Sigmoid colon (tissue), 6 donors: ENCODE measurements at regions not wholly inside any gene's neighbourhood (a gene's known extent, or its start where the extent isn't known, plus 50 kb on each side); places are given as distances from the start of the nearest gene placed in this dataset.

Source experiments
- DNase-seq: peaks from one replicate; pipeline ENCODE4 v3.0.0-alpha.2; 2019
- H3K27ac ChIP-seq, 4 donors: fragments of 200-600 bp; sonication (generic); one replicate each; pipeline ENCODE4 v1.5.1; 2016 to 2019; ENCODE audit warnings: mild to moderate bottlenecking in 1 of 4
- H3K27me3 ChIP-seq, 3 donors: fragments of 200-600 bp; sonication (generic); one replicate each; pipeline ENCODE4 v1.5.1; 2019; ENCODE audit warnings: mild to moderate bottlenecking in 1 of 3
- H3K36me3 ChIP-seq, 4 donors: fragments of 200-600 bp; sonication (generic); one replicate each; pipeline ENCODE4 v1.5.1; 2016 to 2019
- H3K4me1 ChIP-seq, 4 donors: fragments of 200-600 bp; sonication (generic); one replicate each; pipeline ENCODE4 v1.5.1; 2017 to 2019
- H3K4me3 ChIP-seq, 4 donors: fragments of 200-600 bp; sonication (generic); one replicate each; pipeline ENCODE4 v1.5.1; 2017 to 2019; ENCODE audit warnings: mild to moderate bottlenecking in 2 of 4, moderate library complexity in 1 of 4
- H3K9me3 ChIP-seq, 4 donors: fragments of 200-600 bp in 3 of 4; sonication (generic) in 3 of 4; one replicate each; pipeline versions ENCODE4 v1.5.1 to v1.6.1; 2013 to 2019
- EP300 ChIP-seq, 4 donors: sonication (generic); formaldehyde crosslinking; IDR thresholded peaks; one replicate each; pipeline ENCODE4 v1.6.1; 2017; ENCODE audit warnings: antibody characterized with exemption in 4 of 4
- POLR2A ChIP-seq, 2 donors: fragments of 450-650 bp; IDR thresholded peaks; one replicate each; pipeline ENCODE4 v1.6.1; 2016; ENCODE audit warnings: antibody characterized with exemption in 2 of 2, mild to moderate bottlenecking in 2 of 2, moderate library complexity in 2 of 2
- POLR2AphosphoS5 ChIP-seq, 4 donors: sonication (generic); formaldehyde crosslinking; IDR thresholded peaks; one replicate each; pipeline ENCODE4 v1.6.1; 2017; ENCODE audit warnings: antibody characterized with exemption in 4 of 4
- WGBS, 2 donors: extraction: QIAGEN DNeasy Blood & Tissue Kit; methylation state at CpG; one replicate each; pipeline ENCODE4 v1.1.7; 2013; 5-methylcytosine and 5-hydroxymethylcytosine counted together
- intact Hi-C: fragments of 100-400 bp; cut with DNase I; formaldehyde crosslinking; loops from one replicate; pipeline ENCODE4 v1.15.1; 2023
- TF ChIP-seq, protein P1 (sequence below), 4 experiments: fragments of 450-650 bp in 3 of 4; fragments of 200-600 bp in 1 of 4; IDR thresholded peaks; one replicate each; pipeline ENCODE4 v1.5.1; 2016 to 2019; ENCODE audit warnings: antibody characterized with exemption in 4 of 4, mild to moderate bottlenecking in 3 of 4, moderate library complexity in 2 of 4
- donor health status: healthy with polysubstance abuse.
- donor health status: healthy.

DNA sequence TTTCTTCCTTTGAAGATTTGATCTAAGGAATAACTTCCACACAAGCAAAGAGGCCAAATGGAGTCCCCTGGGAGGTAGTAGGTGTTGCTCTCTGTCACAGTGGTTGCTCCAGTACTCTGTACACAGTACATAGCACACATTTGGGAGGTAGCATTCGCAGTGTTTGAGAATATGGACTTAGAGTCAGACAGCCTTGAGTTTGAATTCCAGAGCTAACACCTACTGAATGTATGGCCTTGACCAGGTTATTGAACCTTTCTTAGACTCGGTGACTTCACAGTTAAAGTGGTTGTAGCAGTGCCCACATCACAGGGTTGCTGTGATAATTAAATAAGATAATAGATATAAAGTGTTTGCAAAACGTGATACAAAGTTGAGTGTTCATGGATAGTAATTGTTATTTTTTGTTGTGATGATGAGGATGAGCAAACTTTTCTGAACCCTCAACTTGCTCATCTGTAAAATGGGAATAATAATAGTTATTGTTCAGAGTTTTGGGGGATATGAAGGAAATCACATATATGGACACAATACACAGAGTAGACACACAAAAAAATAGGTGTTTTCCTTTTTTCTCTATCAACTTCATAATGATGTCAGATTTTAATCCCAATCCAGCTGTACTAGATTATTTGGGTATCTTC lies 271.6 kb upstream of the CRY1 start:
- no peaks in the 10 kb centered on the region for H3K9me3 ChIP-seq
- TF ChIP-seq EP300 (IDR thresholded peaks at IDR 0.05) (no peak), POLR2A (IDR thresholded peaks at IDR 0.05) (no peak), POLR2AphosphoS5 (IDR thresholded peaks at IDR 0.05) (no peak)
- TF ChIP-seq, protein P1, sequence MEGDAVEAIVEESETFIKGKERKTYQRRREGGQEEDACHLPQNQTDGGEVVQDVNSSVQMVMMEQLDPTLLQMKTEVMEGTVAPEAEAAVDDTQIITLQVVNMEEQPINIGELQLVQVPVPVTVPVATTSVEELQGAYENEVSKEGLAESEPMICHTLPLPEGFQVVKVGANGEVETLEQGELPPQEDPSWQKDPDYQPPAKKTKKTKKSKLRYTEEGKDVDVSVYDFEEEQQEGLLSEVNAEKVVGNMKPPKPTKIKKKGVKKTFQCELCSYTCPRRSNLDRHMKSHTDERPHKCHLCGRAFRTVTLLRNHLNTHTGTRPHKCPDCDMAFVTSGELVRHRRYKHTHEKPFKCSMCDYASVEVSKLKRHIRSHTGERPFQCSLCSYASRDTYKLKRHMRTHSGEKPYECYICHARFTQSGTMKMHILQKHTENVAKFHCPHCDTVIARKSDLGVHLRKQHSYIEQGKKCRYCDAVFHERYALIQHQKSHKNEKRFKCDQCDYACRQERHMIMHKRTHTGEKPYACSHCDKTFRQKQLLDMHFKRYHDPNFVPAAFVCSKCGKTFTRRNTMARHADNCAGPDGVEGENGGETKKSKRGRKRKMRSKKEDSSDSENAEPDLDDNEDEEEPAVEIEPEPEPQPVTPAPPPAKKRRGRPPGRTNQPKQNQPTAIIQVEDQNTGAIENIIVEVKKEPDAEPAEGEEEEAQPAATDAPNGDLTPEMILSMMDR (IDR thresholded peaks at IDR 0.05): no peak
- H3K27me3 ChIP-seq: no peaks in the 10 kb centered on the region
- no peak for DNase-seq
- no peak overlapping the region for H3K27ac ChIP-seq
- H3K36me3 ChIP-seq: no peaks in the 10 kb centered on the region
- H3K4me1 ChIP-seq: no peaks in the 10 kb centered on the region
- no peak overlapping the region for H3K4me3 ChIP-seq
- 73 to 86% methylated on average over 3 of the region's 3 CpGs for WGBS, 2 donors
- intact Hi-C loops: no loop called here

DNA sequence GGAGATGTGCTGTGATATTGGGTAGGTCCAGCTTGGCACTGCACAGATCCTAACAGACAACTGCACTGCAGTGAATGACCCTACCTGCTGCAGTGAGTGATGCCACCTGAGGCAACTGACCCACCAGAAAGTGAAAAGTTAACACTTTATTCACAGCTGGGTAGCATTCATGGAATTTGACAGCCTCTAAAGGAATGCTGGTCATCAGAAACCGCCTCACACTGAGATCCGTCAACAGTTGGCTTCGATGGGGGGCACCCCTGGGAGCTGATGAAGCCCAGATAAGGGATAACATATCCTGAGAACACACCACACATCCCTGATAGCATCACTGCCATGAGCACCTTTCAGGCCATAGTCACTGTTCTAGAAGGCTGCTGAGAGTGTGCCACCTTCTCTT lies 272.4 kb upstream of the CRY1 start:
- 77 to 92% methylated on average over 3 of the region's 3 CpGs for WGBS, 2 donors
- H3K27me3 ChIP-seq: no peaks in the 10 kb centered on the region
- DNase-seq: no peak
- H3K4me1 ChIP-seq: no peaks in the 10 kb centered on the region
- intact Hi-C loops: no loop called here
- H3K27ac ChIP-seq: no peak overlapping the region
- no peak overlapping the region for H3K4me3 ChIP-seq
- no peaks in the 10 kb centered on the region for H3K36me3 ChIP-seq
- TF ChIP-seq, protein P1 (IDR thresholded peaks at IDR 0.05): no peak
- TF ChIP-seq EP300 (IDR thresholded peaks at IDR 0.05) (no peak), POLR2AphosphoS5 (IDR thresholded peaks at IDR 0.05) (no peak), POLR2A (IDR thresholded peaks at IDR 0.05) (no peak)
- no peaks in the 10 kb centered on the region for H3K9me3 ChIP-seq

DNA sequence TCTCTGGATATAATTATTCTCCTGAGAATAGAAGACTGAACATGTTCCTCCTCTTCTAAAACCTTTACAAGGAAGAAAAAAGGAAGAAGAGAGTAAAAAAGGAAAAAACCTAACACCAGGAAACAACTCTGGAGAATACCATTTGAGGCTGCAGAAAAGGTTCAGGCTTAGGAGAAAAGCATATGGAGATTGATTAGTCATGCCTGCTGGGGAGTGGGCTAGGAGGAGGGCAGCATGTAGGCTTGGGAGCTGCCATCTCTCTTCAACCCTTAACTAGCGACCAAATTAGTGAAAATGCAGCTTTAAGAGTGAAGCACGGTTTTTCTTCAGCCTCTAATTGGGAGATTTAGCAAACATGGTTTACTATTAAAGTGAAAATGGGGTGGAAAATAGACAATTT lies 273.0 kb upstream of the CRY1 start:
- no peak for DNase-seq
- no peaks in the 10 kb centered on the region for H3K27me3 ChIP-seq
- 89 to 90% methylated on average over 2 of the region's 2 CpGs for WGBS, 2 donors
- no peaks in the 10 kb centered on the region for H3K36me3 ChIP-seq
- intact Hi-C loops: no loop called here
- no peak overlapping the region for H3K27ac ChIP-seq
- TF ChIP-seq POLR2AphosphoS5 (IDR thresholded peaks at IDR 0.05) (no peak), POLR2A (IDR thresholded peaks at IDR 0.05) (no peak), EP300 (IDR thresholded peaks at IDR 0.05) (no peak)
- TF ChIP-seq, protein P1 (IDR thresholded peaks at IDR 0.05): no peak
- H3K4me3 ChIP-seq: no peak overlapping the region
- no peaks in the 10 kb centered on the region for H3K4me1 ChIP-seq
- H3K9me3 ChIP-seq: no peaks in the 10 kb centered on the region

DNA sequence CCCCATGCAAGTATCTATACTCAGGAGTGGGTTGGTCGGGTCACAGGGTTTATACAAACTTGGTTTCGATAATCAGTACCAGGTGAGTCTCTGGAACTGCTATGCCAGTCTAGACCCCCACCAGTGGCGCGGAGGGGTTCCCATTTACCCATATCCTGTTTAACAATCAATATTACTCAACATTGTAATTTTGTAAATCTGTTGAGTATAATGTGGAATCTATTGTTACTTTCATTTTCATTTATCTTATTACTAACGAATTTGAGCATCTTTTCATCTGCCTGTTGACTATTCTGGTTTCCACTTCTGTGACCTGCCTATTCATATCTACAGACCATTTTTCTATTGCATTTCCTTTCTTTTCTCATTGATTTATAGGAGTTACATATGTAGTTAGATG lies 275.2 kb upstream of the CRY1 start:
- no peaks in the 10 kb centered on the region for H3K27me3 ChIP-seq
- TF ChIP-seq POLR2A (IDR thresholded peaks at IDR 0.05) (no peak), EP300 (IDR thresholded peaks at IDR 0.05) (no peak), POLR2AphosphoS5 (IDR thresholded peaks at IDR 0.05) (no peak)
- TF ChIP-seq, protein P1 (IDR thresholded peaks at IDR 0.05): no peak
- H3K36me3 ChIP-seq: no peaks in the 10 kb centered on the region
- H3K4me3 ChIP-seq: no peak overlapping the region
- no peak overlapping the region for H3K27ac ChIP-seq
- intact Hi-C loops: no loop called here
- no peak for DNase-seq
- 62 to 74% methylated on average over 5 of the region's 5 CpGs for WGBS, 2 donors
- H3K4me1 ChIP-seq: no peaks in the 10 kb centered on the region
- no peaks in the 10 kb centered on the region for H3K9me3 ChIP-seq

DNA sequence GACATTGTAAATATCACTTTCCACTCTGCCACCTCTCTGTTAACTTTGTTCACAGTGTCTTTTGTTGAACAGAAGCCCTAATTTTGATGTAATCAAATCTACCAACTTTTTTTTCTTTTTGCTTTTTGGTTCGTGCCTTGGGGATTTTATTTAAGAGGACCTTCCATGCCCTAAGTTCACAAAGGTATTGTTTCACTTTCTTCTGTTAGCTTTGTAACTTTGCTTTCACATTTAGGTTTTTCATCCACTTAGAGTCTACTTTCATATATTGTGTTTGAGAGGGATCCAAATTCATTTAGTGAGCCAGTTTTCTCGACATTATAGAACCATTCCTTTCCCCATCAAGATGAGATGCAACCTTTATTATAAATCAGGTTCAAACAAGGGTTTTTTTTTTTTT lies 275.7 kb upstream of the CRY1 start:
- TF ChIP-seq POLR2A (IDR thresholded peaks at IDR 0.05) (no peak), EP300 (IDR thresholded peaks at IDR 0.05) (no peak), POLR2AphosphoS5 (IDR thresholded peaks at IDR 0.05) (no peak)
- TF ChIP-seq, protein P1 (IDR thresholded peaks at IDR 0.05): no peak
- no peaks in the 10 kb centered on the region for H3K27me3 ChIP-seq
- intact Hi-C loops: no loop called here
- no peaks in the 10 kb centered on the region for H3K36me3 ChIP-seq
- H3K27ac ChIP-seq: no peak overlapping the region
- no peak for DNase-seq
- no peaks in the 10 kb centered on the region for H3K4me1 ChIP-seq
- 55 to 58% methylated on average over 2 of the region's 2 CpGs for WGBS, 2 donors
- no peaks in the 10 kb centered on the region for H3K9me3 ChIP-seq
- no peak overlapping the region for H3K4me3 ChIP-seq
